ENCODE measurements at regions not wholly inside any gene's neighbourhood (a gene's known extent, or its start where the extent isn't known, plus 50 kb on each side); places are given as distances from the start of the nearest gene placed in this dataset.

- DNase-seq: no peak
These were observed 50.5 kb upstream of the FBRSL1 start for GRCh38 chr12:132439333-132439904.

GRCh38 chr12:132438726-132439125 lies 51.2 kb upstream of the FBRSL1 start:
- no peak for DNase-seq

- no peak for DNase-seq
These were observed 51.8 kb upstream of the FBRSL1 start for GRCh38 chr12:132437943-132438700.

GRCh38 chr12:132437252-132437932 lies 52.6 kb upstream of the FBRSL1 start:
- DNase-seq: no peak

- DNase-seq: no peak
These were observed 53.1 kb upstream of the FBRSL1 start for GRCh38 chr12:132436791-132437251.

GRCh38 chr12:132435486-132436187 lies 54.3 kb upstream of the FBRSL1 start:
- DNase-seq: no peak

GRCh38 chr12:132433641-132434395 lies 56.1 kb upstream of the FBRSL1 start:
- no peak for DNase-seq

- DNase-seq: peak; percentile 76
These were observed 57.0 kb upstream of the FBRSL1 start for GRCh38 chr12:132432721-132433577.

GRCh38 chr12:132432126-132432705 lies 57.7 kb upstream of the FBRSL1 start:
- no peak for DNase-seq

GRCh38 chr12:132430838-132431774 lies 58.8 kb upstream of the FBRSL1 start:
- DNase-seq: no peak

- peak; percentile 75 for DNase-seq
These were observed 59.9 kb upstream of the FBRSL1 start for GRCh38 chr12:132429946-132430643.

GRCh38 chr12:132429602-132429945 lies 60.4 kb upstream of the FBRSL1 start:
- DNase-seq: peak; percentile 65

GRCh38 chr12:132428936-132429601 lies 60.9 kb upstream of the FBRSL1 start:
- DNase-seq: peak; percentile 66

GRCh38 chr12:132427999-132428935 lies 61.7 kb upstream of the FBRSL1 start:
- DNase-seq: peak; percentile 70

GRCh38 chr12:132427174-132427768 lies 62.7 kb upstream of the FBRSL1 start:
- no peak for DNase-seq

- no peak for DNase-seq
These were observed 63.4 kb upstream of the FBRSL1 start for GRCh38 chr12:132426349-132427173.
